Esophagus muscularis mucosa (tissue), 4 donors: ENCODE measurements at regions not wholly inside any gene's neighbourhood (a gene's known extent, or its start where the extent isn't known, plus 50 kb on each side); places are given as distances from the start of the nearest gene placed in this dataset.

Experiments used
- DNase-seq: peaks from one replicate; pipeline ENCODE4 v3.0.0-alpha.2; 2017; ENCODE audit errors: extremely low spot score
- H3K27ac ChIP-seq, 4 donors: fragments of 200-600 bp; sonication (generic); replicated peaks in 1 of 4; 1 replicate in 3 of 4; 2 replicates in 1 of 4; pipeline ENCODE4 v1.5.1; 2016 to 2019; ENCODE audit warnings: mild to moderate bottlenecking in 1 of 4
- H3K27me3 ChIP-seq, 4 donors: fragments of 200-600 bp; sonication (generic); one replicate each; pipeline versions ENCODE4 v1.5.1 to v1.6.0; 2016 to 2019
- H3K36me3 ChIP-seq, 4 donors: fragments of 200-600 bp; sonication (generic); one replicate each; pipeline ENCODE4 v1.5.1; 2016 to 2019
- H3K4me1 ChIP-seq, 4 donors: fragments of 200-600 bp; sonication (generic); one replicate each; pipeline ENCODE4 v1.5.1; 2016 to 2019
- H3K4me3 ChIP-seq, 4 donors: fragments of 200-600 bp; sonication (generic); 1 replicate in 2 of 4; 2 replicates in 2 of 4; pipeline ENCODE4 v1.5.1; 2016 to 2019; ENCODE audit warnings: mild to moderate bottlenecking in 4 of 4, moderate library complexity in 1 of 4
- H3K9me3 ChIP-seq, 4 donors: fragments of 200-600 bp; sonication (generic); 1 replicate in 3 of 4; 2 replicates in 1 of 4; pipeline ENCODE4 v1.5.1; 2016 to 2019
- EP300 ChIP-seq: sonication (generic); formaldehyde crosslinking; IDR thresholded peaks from one replicate; pipeline ENCODE4 v1.6.1; 2017; ENCODE audit warnings: antibody characterized with exemption
- POLR2A ChIP-seq: fragments of 450-650 bp; IDR thresholded peaks from one replicate; pipeline ENCODE4 v1.6.1; 2017; ENCODE audit warnings: antibody characterized with exemption, moderate library complexity, mild to moderate bottlenecking, low read depth
- POLR2AphosphoS5 ChIP-seq, 2 donors: sonication (generic); formaldehyde crosslinking; IDR thresholded peaks; one replicate each; pipeline ENCODE4 v1.6.1; 2017; ENCODE audit warnings: antibody characterized with exemption in 2 of 2
- WGBS: methylation state at CpG from one replicate; pipeline ENCODE4 v1.1.5; 2018; 5-methylcytosine and 5-hydroxymethylcytosine counted together
- intact Hi-C: fragments of 100-400 bp; cut with DNase I; formaldehyde crosslinking; loops from one replicate; pipeline ENCODE4 v1.15.1; 2023
- TF ChIP-seq, protein P1 (sequence below), 3 experiments: fragments of 200-600 bp in 2 of 3; fragments of 450-650 bp in 1 of 3; sonication (generic) in 2 of 3; IDR thresholded peaks; one replicate each; pipeline ENCODE4 v1.5.1; 2017 to 2019; ENCODE audit warnings: antibody characterized with exemption in 3 of 3, mild to moderate bottlenecking in 2 of 3, moderate library complexity in 1 of 3

DNA sequence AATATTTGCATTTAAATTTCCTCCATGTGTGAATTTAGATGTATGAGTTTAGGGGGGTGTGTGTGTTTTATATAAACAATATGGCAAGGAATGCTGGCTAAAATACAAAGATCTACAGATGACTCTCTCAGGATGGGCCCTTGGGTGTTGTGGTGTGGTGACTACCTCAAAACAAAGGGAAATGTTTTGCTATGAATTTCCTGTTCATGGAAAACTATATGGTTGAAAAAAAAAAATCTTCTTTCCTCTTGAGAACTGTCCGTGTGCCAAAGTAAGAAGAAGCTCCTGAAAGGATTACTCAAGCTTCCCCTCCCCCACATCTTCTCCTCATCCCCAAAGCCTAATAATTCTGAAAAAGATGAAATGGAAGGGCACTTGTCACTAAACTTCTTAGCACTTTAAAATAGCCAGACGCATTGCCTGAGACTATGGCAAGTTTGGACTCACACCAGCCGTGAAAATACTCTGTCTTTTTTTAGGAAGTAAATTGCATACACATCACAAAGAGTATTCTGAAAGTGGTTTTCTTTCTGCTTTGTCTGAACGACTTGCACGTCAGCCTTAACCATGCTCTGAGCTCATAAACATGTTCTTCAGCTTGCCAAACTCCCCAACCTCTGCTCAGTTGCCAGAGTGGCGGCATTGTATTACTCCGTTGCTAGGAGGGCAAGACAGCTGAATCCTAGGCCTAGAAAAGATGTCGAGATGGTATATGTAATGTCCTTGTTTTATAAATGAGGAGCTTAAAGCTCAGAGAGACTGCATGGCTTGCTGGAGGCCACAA is 250.4 kb upstream of the JADE1 start:
- Histone ChIP-seq H3K36me3 (no peaks in the 10 kb centered on the region), H3K4me1 (peaks cover 8 to 19% (median 16%) of the 10 kb centered on the region in 4 donors), H3K27me3 (no peaks in the 10 kb centered on the region), H3K4me3 (no peak overlapping the region), H3K9me3 (no peaks in the 10 kb centered on the region), H3K27ac (peak overlapping the region; percentile 49 to 74 (median 70))
- TF ChIP-seq POLR2A (no peak), POLR2AphosphoS5 (IDR thresholded peaks at IDR 0.05) (peak; percentile 11 to 26)
- TF ChIP-seq, protein P1, sequence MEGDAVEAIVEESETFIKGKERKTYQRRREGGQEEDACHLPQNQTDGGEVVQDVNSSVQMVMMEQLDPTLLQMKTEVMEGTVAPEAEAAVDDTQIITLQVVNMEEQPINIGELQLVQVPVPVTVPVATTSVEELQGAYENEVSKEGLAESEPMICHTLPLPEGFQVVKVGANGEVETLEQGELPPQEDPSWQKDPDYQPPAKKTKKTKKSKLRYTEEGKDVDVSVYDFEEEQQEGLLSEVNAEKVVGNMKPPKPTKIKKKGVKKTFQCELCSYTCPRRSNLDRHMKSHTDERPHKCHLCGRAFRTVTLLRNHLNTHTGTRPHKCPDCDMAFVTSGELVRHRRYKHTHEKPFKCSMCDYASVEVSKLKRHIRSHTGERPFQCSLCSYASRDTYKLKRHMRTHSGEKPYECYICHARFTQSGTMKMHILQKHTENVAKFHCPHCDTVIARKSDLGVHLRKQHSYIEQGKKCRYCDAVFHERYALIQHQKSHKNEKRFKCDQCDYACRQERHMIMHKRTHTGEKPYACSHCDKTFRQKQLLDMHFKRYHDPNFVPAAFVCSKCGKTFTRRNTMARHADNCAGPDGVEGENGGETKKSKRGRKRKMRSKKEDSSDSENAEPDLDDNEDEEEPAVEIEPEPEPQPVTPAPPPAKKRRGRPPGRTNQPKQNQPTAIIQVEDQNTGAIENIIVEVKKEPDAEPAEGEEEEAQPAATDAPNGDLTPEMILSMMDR (IDR thresholded peaks at IDR 0.05), result no peak
- intact Hi-C loops, result no loop called here
- DNase-seq, result no peak
- 47% methylated on average over 8 of the region's 8 CpGs for WGBS

DNA sequence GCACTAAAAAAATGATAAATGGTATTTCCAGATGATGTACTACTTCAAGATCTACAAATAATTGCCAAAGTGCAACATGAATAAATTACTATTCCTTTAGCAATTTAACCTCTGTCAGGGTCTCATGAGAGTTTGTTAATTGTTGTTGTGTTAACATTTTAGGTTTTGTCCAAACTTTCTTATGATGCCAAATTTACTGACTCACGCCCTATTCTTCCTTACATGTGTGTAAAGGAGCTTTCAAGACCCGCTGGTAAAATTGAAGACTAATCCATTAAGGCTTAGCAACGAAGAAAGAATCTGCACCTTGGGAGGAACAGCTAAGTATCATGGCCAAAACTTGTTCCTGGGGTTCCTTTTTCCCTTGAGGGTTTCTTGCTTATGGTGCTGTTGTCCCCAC is 252.7 kb upstream of the JADE1 start:
- H3K9me3 ChIP-seq, result no peaks in the 10 kb centered on the region
- H3K27me3 ChIP-seq, result peaks cover 0 to 4% (median 0%) of the 10 kb centered on the region in 4 donors
- TF ChIP-seq EP300 (no peak), POLR2A (no peak), POLR2AphosphoS5 (IDR thresholded peaks at IDR 0.05) (no peak)
- TF ChIP-seq, protein P1 (IDR thresholded peaks at IDR 0.05), result no peak
- H3K27ac ChIP-seq, result no peak overlapping the region
- DNase-seq, result no peak
- intact Hi-C loops, result no loop called here
- no peak overlapping the region for H3K4me3 ChIP-seq
- H3K4me1 ChIP-seq, result peaks cover 23 to 30% (median 27%) of the 10 kb centered on the region in 4 donors
- 81% methylated on average over 3 of the region's 3 CpGs for WGBS
- no peaks in the 10 kb centered on the region for H3K36me3 ChIP-seq

DNA sequence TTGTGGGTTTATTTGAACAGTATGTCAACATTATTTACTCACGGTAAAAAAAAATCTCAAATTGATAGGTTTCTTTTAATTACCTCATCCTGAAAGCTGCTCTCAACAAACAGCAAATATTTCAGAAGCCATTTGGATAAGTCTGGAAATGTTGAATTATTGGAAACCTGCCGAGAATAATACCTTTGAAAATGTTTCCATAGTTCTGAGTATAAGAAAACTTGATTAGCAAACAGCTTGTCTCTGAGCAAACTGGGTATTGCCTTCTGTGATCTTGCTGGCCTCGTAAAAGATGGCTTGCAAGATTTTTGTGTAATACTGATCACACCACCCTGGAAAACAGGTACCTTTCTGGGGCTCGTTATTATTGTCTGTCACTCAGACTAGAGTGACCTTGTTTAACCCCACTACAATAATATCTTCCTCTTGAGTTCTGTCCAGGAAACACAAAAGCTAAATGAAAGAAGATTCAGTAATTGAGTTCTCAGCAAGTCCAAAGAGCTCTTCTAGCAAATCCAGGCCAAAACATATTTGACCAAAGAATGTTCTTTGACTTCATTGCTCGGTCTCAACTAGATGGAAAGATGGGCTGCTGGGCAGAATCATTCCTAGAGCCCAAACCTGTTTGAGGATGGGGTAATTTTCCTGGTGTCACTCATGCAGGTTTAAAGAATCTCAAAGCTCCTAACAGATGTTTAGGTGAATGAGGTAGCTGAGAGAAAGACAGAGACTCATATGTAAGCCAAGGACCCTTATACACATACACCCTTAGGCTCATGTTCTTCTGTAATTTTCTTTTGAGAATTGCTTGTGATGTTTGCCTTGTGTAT is 255.6 kb upstream of the JADE1 start:
- WGBS, result 24% methylated on average over 5 of the region's 5 CpGs
- no peak for DNase-seq
- no peaks in the 10 kb centered on the region for H3K9me3 ChIP-seq
- H3K4me3 ChIP-seq, result peak overlapping the region; percentile 57 to 67 (median 66)
- H3K36me3 ChIP-seq, result no peaks in the 10 kb centered on the region
- TF ChIP-seq POLR2A, result no peak
- TF ChIP-seq POLR2AphosphoS5 (IDR thresholded peaks at IDR 0.05), result no peak
- TF ChIP-seq EP300, result no peak
- TF ChIP-seq, protein P1 (IDR thresholded peaks at IDR 0.05), result no peak
- intact Hi-C loops, result loop anchor here (5.0 kb wide), 3 partner anchors 97 to 267 kb away; partner anchors contain the start of gene PGRMC2
- H3K27ac ChIP-seq, result peak overlapping the region; percentile 89 to 92 (median 91)
- H3K4me1 ChIP-seq, result peaks cover 19 to 21% (median 20%) of the 10 kb centered on the region in 4 donors
- peaks cover 0 to 4% (median 0%) of the 10 kb centered on the region in 4 donors for H3K27me3 ChIP-seq

DNA sequence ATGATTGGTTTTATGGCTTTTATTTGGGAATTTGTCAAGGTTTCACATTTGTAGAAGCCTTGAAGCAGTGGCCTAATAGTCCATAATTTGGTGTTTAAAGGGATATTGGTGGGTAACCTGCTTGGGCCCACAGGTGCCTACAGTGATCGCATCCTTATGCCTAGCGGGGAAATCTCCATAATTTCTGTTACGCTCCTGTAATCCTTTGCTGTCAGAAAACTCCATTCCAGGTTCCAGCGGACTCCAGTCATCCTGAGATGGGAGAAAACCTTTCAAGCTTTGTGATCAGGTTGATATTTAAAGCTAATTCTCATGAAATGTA is 257.0 kb upstream of the JADE1 start:
- Histone ChIP-seq H3K36me3 (no peaks in the 10 kb centered on the region), H3K4me1 (peaks cover 16 to 19% (median 18%) of the 10 kb centered on the region in 4 donors), H3K27ac (peak overlapping the region; percentile 89 to 92 (median 91)), H3K4me3 (peak overlapping the region; percentile 57 to 67 (median 66)), H3K27me3 (peaks cover 0 to 4% (median 0%) of the 10 kb centered on the region in 4 donors), H3K9me3 (no peaks in the 10 kb centered on the region)
- intact Hi-C loops, result loop anchor here (5.0 kb wide), 3 partner anchors 95 to 265 kb away; partner anchors contain the start of gene PGRMC2
- 78% methylated on average over 4 of the region's 4 CpGs for WGBS
- no peak for TF ChIP-seq POLR2AphosphoS5 (IDR thresholded peaks at IDR 0.05)
- no peak for TF ChIP-seq POLR2A
- no peak for TF ChIP-seq EP300
- TF ChIP-seq, protein P1 (IDR thresholded peaks at IDR 0.05), result no peak
- DNase-seq, result no peak
